Central memory CD8-positive, alpha-beta T cell (primary cell): ENCODE measurements at regions not wholly inside any gene's neighbourhood (a gene's known extent, or its start where the extent isn't known, plus 50 kb on each side); places are given as distances from the start of the nearest gene placed in this dataset.

ENCODE experiments used
- ATAC-seq: fragments of 150-1000 bp; cut with Tn5 transposase; replicated peaks from 2 replicates; pipeline ENCODE4 v1.10.0; 2022; ENCODE audit warnings: mild to moderate bottlenecking, moderate FRiP score, moderate number of reproducible peaks; ENCODE audit not compliant: poor library complexity, severe bottlenecking; ENCODE audit errors: extremely low read depth
- DNase-seq, 2 donors: peaks; one replicate each; pipeline ENCODE4 v3.0.0; 2021; ENCODE audit warnings: low spot score in 2 of 2
- H3K27ac Mint-ChIP-seq: one replicate; pipeline ENCODE4 v1.8.0; 2022; ENCODE audit warnings: low read depth, mild to moderate bottlenecking, moderate library complexity, mixed read lengths
- H3K27me3 Mint-ChIP-seq: one replicate; pipeline ENCODE4 v1.8.0; 2022; ENCODE audit warnings: mixed read lengths
- H3K36me3 Mint-ChIP-seq: one replicate; pipeline ENCODE4 v1.8.0; 2022; ENCODE audit warnings: mild to moderate bottlenecking, moderate library complexity, mixed read lengths; ENCODE audit not compliant: insufficient read depth
- H3K4me1 Mint-ChIP-seq: one replicate; pipeline ENCODE4 v1.8.0; 2022; ENCODE audit warnings: mixed read lengths
- H3K4me3 Mint-ChIP-seq: one replicate; pipeline ENCODE4 v1.8.0; 2022; ENCODE audit warnings: mild to moderate bottlenecking, moderate library complexity, mixed read lengths
- H3K9me3 Mint-ChIP-seq: one replicate; pipeline ENCODE4 v1.8.0; 2022; ENCODE audit warnings: mixed read lengths

DNA sequence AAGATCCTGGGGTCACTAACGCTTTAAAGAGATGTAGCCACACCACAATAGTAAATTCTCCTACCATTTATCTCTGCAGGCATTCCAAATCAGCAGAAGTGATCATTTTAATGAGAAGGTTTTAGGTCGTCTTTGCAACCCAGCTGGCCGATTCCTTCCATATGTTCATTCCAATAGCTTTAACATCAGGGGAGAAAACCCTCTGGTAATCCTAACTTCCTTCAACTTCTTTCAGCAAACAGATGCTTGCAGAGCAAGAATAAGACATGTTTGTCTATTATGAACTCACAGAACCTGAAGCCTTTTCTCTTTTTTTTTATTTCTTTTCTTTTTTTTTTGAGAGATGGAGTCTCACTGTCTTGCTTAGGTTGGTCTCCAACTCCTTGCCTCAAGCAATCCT, 498.6 kb upstream of the SLITRK1 start:
- DNase-seq, result no peak
- no peaks in the 10 kb centered on the region for H3K36me3 Mint-ChIP-seq
- H3K4me3 Mint-ChIP-seq, result no peak overlapping the region

DNA sequence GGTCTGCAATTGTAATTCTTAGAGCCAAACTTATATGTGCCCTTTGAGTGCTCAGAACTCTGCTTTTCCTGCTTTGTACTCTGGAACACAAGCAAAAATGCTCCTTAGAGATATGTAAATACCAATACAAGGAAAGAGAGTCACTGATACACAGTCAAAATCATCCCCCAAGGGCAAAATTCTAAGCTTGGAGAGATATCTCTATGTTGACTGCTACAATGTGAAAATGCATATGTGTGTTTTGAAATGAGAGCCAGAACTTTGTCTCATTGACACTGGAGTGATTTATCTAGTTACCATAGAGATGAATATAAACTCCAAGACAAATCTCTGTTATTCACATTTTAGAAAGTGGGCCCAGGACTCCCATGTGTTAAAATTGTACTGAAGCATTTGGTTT, 494.8 kb upstream of the SLITRK1 start:
- no peaks in the 10 kb centered on the region for H3K4me1 Mint-ChIP-seq
- H3K9me3 Mint-ChIP-seq, result no peaks in the 10 kb centered on the region
- DNase-seq (no peak), ATAC-seq (no peak)
- H3K36me3 Mint-ChIP-seq, result no peaks in the 10 kb centered on the region
- H3K4me3 Mint-ChIP-seq, result no peak overlapping the region
- H3K27me3 Mint-ChIP-seq, result no peaks in the 10 kb centered on the region
- H3K27ac Mint-ChIP-seq, result no peak overlapping the region

More for the DNA sequence above, 498.6 kb upstream of the SLITRK1 start:
- ATAC-seq, result no peak
- Mint-ChIP-seq H3K4me1 (no peaks in the 10 kb centered on the region), H3K27ac (no peak overlapping the region), H3K27me3 (no peaks in the 10 kb centered on the region), H3K9me3 (peaks cover 6% of the 10 kb centered on the region)

DNA sequence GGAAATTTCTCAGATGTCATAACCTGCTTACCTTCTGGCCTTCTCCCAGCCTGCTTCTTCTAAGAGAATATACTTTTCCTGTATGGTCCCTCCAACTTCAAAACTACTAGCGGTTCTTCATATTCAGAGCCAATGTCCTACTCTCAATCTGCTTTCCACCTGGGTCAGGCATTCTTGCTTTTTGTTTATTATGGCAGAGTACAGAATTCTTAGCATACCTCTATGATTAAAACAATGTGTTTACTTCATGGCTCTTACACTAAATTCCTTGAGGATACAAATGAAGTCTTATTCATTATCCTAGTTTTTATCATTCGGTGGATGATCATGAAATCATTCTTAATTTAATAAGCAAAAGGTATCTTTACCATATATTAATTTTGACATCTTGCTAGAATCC, 484.2 kb upstream of the SLITRK1 start:
- no peaks in the 10 kb centered on the region for H3K4me1 Mint-ChIP-seq

DNA sequence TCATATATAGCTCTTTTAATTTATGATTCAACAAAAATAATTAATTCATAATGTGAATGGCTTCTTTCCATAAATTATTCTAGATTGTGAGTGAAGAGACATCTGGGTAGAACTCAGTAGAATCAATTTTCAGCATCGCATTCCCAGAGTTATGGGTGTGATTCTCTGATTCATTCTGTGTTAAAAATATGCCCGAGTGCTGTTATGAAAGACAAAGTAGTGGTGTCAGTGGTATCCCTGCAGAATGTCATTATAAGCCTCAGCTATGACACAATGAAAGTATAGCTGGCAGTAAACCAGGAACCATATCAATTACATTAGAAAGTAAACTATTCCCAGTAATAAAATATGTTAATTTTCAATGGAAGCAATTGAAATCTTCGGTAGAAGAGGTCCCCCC, 480.5 kb upstream of the SLITRK1 start:
- Mint-ChIP-seq H3K4me3 (no peak overlapping the region), H3K4me1 (no peaks in the 10 kb centered on the region), H3K9me3 (no peaks in the 10 kb centered on the region), H3K36me3 (no peaks in the 10 kb centered on the region), H3K27ac (no peak overlapping the region), H3K27me3 (no peaks in the 10 kb centered on the region)
- DNase-seq (no peak), ATAC-seq (no peak)

More for the DNA sequence above, 484.2 kb upstream of the SLITRK1 start:
- no peaks in the 10 kb centered on the region for H3K36me3 Mint-ChIP-seq
- H3K4me3 Mint-ChIP-seq, result no peak overlapping the region
- no peak overlapping the region for H3K27ac Mint-ChIP-seq
- ATAC-seq (no peak), DNase-seq (no peak)
- no peaks in the 10 kb centered on the region for H3K9me3 Mint-ChIP-seq
- H3K27me3 Mint-ChIP-seq, result no peaks in the 10 kb centered on the region

DNA sequence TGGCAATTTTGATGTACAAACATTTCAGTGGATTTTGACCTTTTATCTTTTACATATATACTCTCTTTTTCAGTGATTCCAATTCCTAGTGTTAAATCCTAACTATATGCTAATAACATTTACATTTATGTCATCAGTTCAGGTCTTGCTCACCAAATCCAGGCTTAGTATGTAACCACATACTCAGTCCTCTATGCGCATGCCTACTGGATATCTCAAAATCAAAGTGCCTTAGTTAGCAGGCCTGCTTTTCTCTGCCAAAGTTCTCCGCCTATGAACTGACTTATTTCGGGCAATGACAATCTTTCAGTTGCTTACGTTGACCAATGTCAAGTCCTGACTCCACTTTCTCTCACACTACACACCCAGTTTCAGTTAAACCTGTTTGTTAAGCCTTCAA, 478.5 kb upstream of the SLITRK1 start:
- Mint-ChIP-seq H3K27me3 (no peaks in the 10 kb centered on the region), H3K36me3 (no peaks in the 10 kb centered on the region), H3K4me1 (no peaks in the 10 kb centered on the region), H3K4me3 (no peak overlapping the region), H3K9me3 (no peaks in the 10 kb centered on the region), H3K27ac (no peak overlapping the region)
- ATAC-seq (no peak), DNase-seq (no peak)

DNA sequence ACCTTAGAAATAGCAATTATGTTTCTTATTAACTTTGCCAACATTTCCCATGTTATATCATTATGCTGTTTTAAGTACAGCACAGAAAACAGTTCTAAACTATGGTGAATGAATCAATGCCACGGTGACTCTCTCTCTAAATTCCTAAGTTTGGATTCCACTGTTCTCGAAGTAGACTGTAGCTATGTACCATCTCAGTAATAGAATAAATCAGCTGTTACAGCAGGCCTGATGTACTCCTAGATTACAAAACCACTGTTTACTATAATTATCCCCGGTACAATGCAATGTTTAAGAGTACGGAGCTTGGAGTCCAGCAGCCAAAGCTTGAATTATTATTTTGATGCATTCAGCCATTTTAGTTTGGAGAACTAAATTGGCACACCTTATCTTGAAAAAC, 476.3 kb upstream of the SLITRK1 start:
- DNase-seq (no peak), ATAC-seq (no peak)
- H3K4me3 Mint-ChIP-seq, result no peak overlapping the region
- no peaks in the 10 kb centered on the region for H3K4me1 Mint-ChIP-seq
- no peaks in the 10 kb centered on the region for H3K27me3 Mint-ChIP-seq
- no peaks in the 10 kb centered on the region for H3K9me3 Mint-ChIP-seq
- no peaks in the 10 kb centered on the region for H3K36me3 Mint-ChIP-seq
- no peak overlapping the region for H3K27ac Mint-ChIP-seq

DNA sequence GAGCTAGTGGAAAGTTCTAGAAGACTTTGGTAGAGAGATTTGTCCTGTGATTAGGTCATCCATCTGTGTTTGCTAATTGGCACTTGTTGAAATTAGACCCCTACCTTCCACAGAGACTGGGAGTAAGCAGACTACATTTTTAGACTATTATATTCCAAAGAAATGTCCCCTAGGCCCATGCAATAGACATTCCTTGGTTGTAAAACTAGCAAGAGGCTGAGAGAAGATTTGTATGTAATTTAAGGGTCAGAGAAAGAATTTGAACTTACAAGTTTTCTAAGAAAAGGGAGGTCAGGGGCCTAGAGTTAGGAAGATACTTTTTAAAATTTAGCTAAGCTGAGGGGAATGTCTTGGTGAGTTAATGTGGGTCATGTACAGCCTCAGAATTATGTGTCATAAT, 470.7 kb upstream of the SLITRK1 start:
- H3K27me3 Mint-ChIP-seq, result no peaks in the 10 kb centered on the region
- H3K9me3 Mint-ChIP-seq, result peaks cover 4% of the 10 kb centered on the region
- H3K4me3 Mint-ChIP-seq, result no peak overlapping the region
- H3K27ac Mint-ChIP-seq, result no peak overlapping the region
- ATAC-seq (no peak), DNase-seq (no peak)
- H3K4me1 Mint-ChIP-seq, result no peaks in the 10 kb centered on the region
- H3K36me3 Mint-ChIP-seq, result no peaks in the 10 kb centered on the region

DNA sequence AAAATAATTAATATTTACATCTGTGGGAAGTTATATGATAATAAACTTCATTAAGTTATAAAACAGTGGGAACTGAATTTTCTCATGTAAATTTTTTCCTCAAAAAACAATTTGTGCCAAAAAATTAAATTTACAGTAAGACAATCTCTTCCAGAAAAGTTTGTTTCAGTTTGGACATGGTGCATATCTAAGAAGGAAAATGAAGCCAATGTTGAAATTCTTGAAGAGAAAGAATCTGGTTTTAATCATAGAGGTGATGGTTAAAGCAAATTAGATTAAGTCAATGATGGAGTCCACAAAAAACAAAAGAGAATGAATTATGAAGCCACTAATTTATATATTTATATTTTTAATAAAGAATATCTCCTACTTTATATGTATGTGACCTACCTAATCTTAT, 457.2 kb upstream of the SLITRK1 start:
- H3K27me3 Mint-ChIP-seq, result no peaks in the 10 kb centered on the region
- no peak overlapping the region for H3K27ac Mint-ChIP-seq
- H3K36me3 Mint-ChIP-seq, result no peaks in the 10 kb centered on the region
- H3K4me3 Mint-ChIP-seq, result no peak overlapping the region
- no peak for ATAC-seq
- no peaks in the 10 kb centered on the region for H3K4me1 Mint-ChIP-seq
- no peak for DNase-seq
- no peaks in the 10 kb centered on the region for H3K9me3 Mint-ChIP-seq

DNA sequence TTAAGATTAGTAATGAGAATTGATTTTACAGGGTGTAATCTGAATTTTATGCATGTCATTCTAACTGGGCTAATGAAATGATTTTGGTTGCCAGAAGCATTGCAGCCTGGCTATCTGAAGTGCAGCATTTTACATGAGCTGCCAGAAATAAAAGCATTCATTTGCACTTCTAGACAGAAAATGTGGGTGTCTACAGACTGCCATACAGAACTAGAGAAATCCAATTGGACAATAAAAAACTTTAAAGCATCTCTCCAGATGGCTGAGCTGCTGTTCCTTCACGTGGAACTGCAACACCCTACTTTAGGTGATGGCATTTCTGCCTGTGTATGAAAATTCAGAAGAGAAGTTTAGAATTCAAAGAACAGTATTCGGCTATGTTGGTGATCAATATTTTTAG, 450.1 kb upstream of the SLITRK1 start:
- H3K27me3 Mint-ChIP-seq, result no peaks in the 10 kb centered on the region
- ATAC-seq (no peak), DNase-seq (no peak)
- H3K27ac Mint-ChIP-seq, result no peak overlapping the region
- H3K9me3 Mint-ChIP-seq, result no peaks in the 10 kb centered on the region
- no peaks in the 10 kb centered on the region for H3K4me1 Mint-ChIP-seq
- no peaks in the 10 kb centered on the region for H3K36me3 Mint-ChIP-seq
- H3K4me3 Mint-ChIP-seq, result no peak overlapping the region

DNA sequence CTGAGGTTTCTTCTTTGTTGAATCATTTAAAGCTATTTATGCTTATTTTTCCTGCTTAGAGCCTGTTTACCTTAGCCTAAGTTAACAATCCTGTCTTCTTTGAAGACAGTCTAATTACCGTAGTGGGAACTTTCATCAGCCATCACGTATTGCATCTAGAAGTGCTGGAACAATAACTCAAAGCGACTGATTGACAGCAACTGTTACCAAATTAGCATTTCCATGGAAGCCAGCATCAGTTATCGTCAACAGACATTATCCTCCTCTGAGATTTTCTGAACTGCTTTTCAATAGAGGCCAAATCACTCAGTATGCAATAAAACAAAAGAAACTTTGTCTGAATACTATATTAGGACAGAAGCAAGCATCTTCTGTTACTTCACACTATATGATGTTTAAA, 433.3 kb upstream of the SLITRK1 start:
- peaks cover 4% of the 10 kb centered on the region for H3K36me3 Mint-ChIP-seq
- H3K27me3 Mint-ChIP-seq, result no peaks in the 10 kb centered on the region
- H3K4me3 Mint-ChIP-seq, result no peak overlapping the region
- H3K9me3 Mint-ChIP-seq, result no peaks in the 10 kb centered on the region
- no peak for DNase-seq
- no peaks in the 10 kb centered on the region for H3K4me1 Mint-ChIP-seq
- ATAC-seq, result no peak
- no peak overlapping the region for H3K27ac Mint-ChIP-seq

DNA sequence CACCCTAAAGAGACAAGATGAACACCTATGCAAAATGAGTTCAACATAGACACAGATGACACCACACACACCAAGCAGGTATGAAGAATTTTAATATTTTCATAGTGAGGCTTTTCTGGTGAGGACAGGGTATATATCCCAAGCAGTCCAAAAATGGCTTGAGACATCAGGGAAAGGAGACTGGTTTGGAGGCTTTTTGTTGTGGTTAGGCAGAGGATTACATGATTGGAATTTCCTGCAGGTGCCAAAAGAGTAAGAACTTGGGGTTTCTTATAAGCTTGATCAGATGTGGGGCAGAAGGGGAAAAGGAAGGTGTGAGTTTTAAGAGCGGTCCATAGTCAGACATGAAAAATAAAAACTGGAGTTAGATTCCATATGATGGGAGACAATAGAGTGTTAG, 420.8 kb upstream of the SLITRK1 start:
- no peaks in the 10 kb centered on the region for H3K4me1 Mint-ChIP-seq
- H3K27ac Mint-ChIP-seq, result no peak overlapping the region
- ATAC-seq (no peak), DNase-seq (no peak)
- H3K9me3 Mint-ChIP-seq, result no peaks in the 10 kb centered on the region
- H3K27me3 Mint-ChIP-seq, result no peaks in the 10 kb centered on the region
- H3K4me3 Mint-ChIP-seq, result no peak overlapping the region
- no peaks in the 10 kb centered on the region for H3K36me3 Mint-ChIP-seq

DNA sequence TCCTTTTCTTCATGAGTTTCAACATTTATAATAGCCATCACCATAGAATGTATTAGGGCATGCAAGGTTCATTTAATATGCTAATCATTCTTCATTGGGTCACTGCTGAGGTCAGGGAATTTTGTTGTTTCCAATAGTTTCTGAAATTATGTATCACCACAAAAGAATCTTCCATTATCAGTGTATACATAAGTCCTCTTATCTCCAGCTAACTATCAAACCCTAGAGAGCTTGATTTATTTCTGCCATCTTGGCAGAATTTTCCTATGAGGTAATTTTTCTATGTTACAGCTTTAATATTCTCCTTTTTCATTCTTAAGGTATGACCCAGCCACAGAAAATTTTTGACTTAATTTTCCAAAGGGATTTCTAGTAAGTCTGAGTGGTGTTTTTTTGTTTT, 415.0 kb upstream of the SLITRK1 start:
- no peaks in the 10 kb centered on the region for H3K27me3 Mint-ChIP-seq
- H3K36me3 Mint-ChIP-seq, result no peaks in the 10 kb centered on the region
- ATAC-seq (no peak), DNase-seq (no peak)
- no peak overlapping the region for H3K4me3 Mint-ChIP-seq
- no peak overlapping the region for H3K27ac Mint-ChIP-seq
- H3K9me3 Mint-ChIP-seq, result no peaks in the 10 kb centered on the region
- no peaks in the 10 kb centered on the region for H3K4me1 Mint-ChIP-seq

DNA sequence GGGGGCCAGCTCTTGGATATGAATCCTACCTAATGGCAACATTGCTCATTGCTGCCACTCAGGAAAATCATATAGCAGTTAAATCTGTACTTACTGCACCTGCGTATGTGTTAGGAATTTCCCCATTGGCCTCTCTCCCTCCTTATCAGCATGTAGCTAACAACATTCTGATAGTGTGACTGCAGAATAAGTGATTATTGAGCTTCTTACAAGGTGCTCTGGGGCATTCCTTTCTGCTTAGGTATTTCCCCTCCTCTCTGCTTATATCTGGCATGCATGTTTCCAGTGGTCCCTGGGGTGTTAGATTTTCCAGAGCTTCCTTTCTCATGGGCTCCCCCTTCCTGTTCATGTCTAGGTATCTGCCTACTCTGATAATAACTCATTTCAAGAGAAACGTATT, 414.1 kb upstream of the SLITRK1 start:
- no peak overlapping the region for H3K27ac Mint-ChIP-seq
- ATAC-seq (no peak), DNase-seq (no peak)
- H3K27me3 Mint-ChIP-seq, result no peaks in the 10 kb centered on the region
- H3K9me3 Mint-ChIP-seq, result no peaks in the 10 kb centered on the region
- no peaks in the 10 kb centered on the region for H3K36me3 Mint-ChIP-seq
- H3K4me1 Mint-ChIP-seq, result no peaks in the 10 kb centered on the region
- no peak overlapping the region for H3K4me3 Mint-ChIP-seq

DNA sequence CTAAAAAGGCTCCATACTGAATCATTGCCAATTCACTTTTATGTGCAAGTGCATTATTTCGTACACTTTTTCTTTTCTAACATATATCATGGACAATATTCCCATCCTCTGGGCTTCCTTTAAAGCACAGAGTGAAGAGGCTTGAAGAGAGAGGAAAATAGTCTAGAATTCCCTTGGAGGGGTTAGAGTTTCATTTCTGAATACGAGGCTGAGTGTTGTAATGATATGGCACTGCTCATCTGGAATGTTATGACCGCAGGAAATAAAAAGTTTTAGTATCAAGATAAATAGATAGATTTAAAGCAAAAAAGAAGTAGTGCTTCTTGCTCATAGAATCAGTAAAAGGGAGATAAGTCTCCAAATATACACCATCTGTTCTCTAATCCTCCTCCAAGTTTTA, 412.3 kb upstream of the SLITRK1 start:
- no peaks in the 10 kb centered on the region for H3K27me3 Mint-ChIP-seq
- DNase-seq (no peak), ATAC-seq (no peak)
- no peaks in the 10 kb centered on the region for H3K9me3 Mint-ChIP-seq
- H3K36me3 Mint-ChIP-seq, result no peaks in the 10 kb centered on the region
- no peak overlapping the region for H3K4me3 Mint-ChIP-seq
- no peak overlapping the region for H3K27ac Mint-ChIP-seq
- no peaks in the 10 kb centered on the region for H3K4me1 Mint-ChIP-seq
